Astrocyte (in vitro differentiated cells and primary cell): ENCODE measurements at regions not wholly inside any gene's neighbourhood (a gene's known extent, or its start where the extent isn't known, plus 50 kb on each side); places are given as distances from the start of the nearest gene placed in this dataset.

Experiments
- DNase-seq: peaks from one replicate; pipeline ENCODE4 v3.0.0-alpha.2; 2010; ENCODE audit warnings: low read depth
- FAIRE-seq: peaks from 2 replicates; lab custom pipeline; 2011; peaks lifted over from hg19 to GRCh38; lab: Jason Lieb, UNC
- H2AFZ ChIP-seq: 2 replicates; pipeline ENCODE4 v1.6.0; 2012; ENCODE audit warnings: low read depth, low read length, inconsistent platforms
- H3K27ac ChIP-seq: 2 replicates; pipeline ENCODE4 v1.5.1; 2011; ENCODE audit warnings: low read depth, low read length, inconsistent platforms
- H3K27me3 ChIP-seq: 2 replicates; pipeline ENCODE4 v1.6.0; 2011; ENCODE audit warnings: low read length, inconsistent platforms; ENCODE audit not compliant: insufficient read depth
- H3K36me3 ChIP-seq: 2 replicates; pipeline ENCODE4 v1.5.1; 2011; ENCODE audit warnings: low read length, inconsistent platforms; ENCODE audit not compliant: insufficient read depth
- H3K4me1 ChIP-seq: 2 replicates; pipeline ENCODE4 v1.5.1; 2011; ENCODE audit warnings: low read length, inconsistent platforms; ENCODE audit not compliant: insufficient read depth
- H3K4me2 ChIP-seq: 2 replicates; pipeline ENCODE4 v1.6.0; 2012; ENCODE audit warnings: low read length, inconsistent platforms
- H3K4me3 ChIP-seq: 2 replicates; pipeline ENCODE4 v1.5.1; 2011; ENCODE audit warnings: low read depth, mild to moderate bottlenecking, low read length, inconsistent platforms; ENCODE audit not compliant: insufficient read depth
- H3K79me2 ChIP-seq: 2 replicates; pipeline ENCODE4 v1.6.0; 2012; ENCODE audit warnings: mild to moderate bottlenecking, low read length, inconsistent platforms; ENCODE audit not compliant: insufficient read depth
- H3K9ac ChIP-seq: 2 replicates; pipeline ENCODE4 v1.6.0; 2012; ENCODE audit warnings: mild to moderate bottlenecking, low read length, inconsistent platforms
- H3K9me3 ChIP-seq: 2 replicates; pipeline ENCODE4 v1.5.1; 2012; ENCODE audit warnings: low read depth, mild to moderate bottlenecking, low read length, inconsistent platforms; ENCODE audit not compliant: insufficient read depth
- H4K20me1 ChIP-seq: 2 replicates; pipeline ENCODE4 v1.6.0; 2012; ENCODE audit warnings: low read length, inconsistent platforms; ENCODE audit not compliant: insufficient read depth
- H3K27ac Mint-ChIP-seq: one replicate; pipeline ENCODE4 v1.8.0; 2021; ENCODE audit warnings: mild to moderate bottlenecking, mixed read lengths; ENCODE audit not compliant: unreplicated experiment
- H3K27me3 Mint-ChIP-seq: one replicate; pipeline ENCODE4 v1.8.0; 2021; ENCODE audit warnings: low read depth, mixed read lengths; ENCODE audit not compliant: unreplicated experiment
- H3K36me3 Mint-ChIP-seq: one replicate; pipeline ENCODE4 v1.8.0; 2021; ENCODE audit warnings: low read depth, mixed read lengths; ENCODE audit not compliant: unreplicated experiment
- H3K4me1 Mint-ChIP-seq: one replicate; pipeline ENCODE4 v1.8.0; 2021; ENCODE audit warnings: low read depth, mixed read lengths; ENCODE audit not compliant: unreplicated experiment
- H3K4me3 Mint-ChIP-seq: one replicate; pipeline ENCODE4 v1.8.0; 2021; ENCODE audit warnings: mild to moderate bottlenecking, moderate library complexity, mixed read lengths; ENCODE audit not compliant: unreplicated experiment
- H3K9me3 Mint-ChIP-seq: one replicate; pipeline ENCODE4 v1.8.0; 2021; ENCODE audit warnings: mild to moderate bottlenecking, mixed read lengths; ENCODE audit not compliant: unreplicated experiment
- CTCF ChIP-seq: IDR thresholded peaks from 2 replicates; pipeline ENCODE4 v1.5.1; 2011; ENCODE audit warnings: low read depth, mild to moderate bottlenecking, inconsistent platforms, low read length, moderate library complexity; ENCODE audit not compliant: insufficient read depth
- EZH2 ChIP-seq: IDR thresholded peaks from 2 replicates; pipeline ENCODE4 v1.6.1; 2012; ENCODE audit warnings: mild to moderate bottlenecking, low read length, inconsistent platforms; ENCODE audit not compliant: insufficient read depth

- peaks cover 23% of the 10 kb centered on the region for H3K27me3 ChIP-seq
- no peaks in the 10 kb centered on the region for H3K9me3 ChIP-seq
- H3K27ac ChIP-seq = no peak overlapping the region
- H3K4me1 ChIP-seq = peaks cover 33% of the 10 kb centered on the region
- Mint-ChIP-seq H3K36me3 (no peaks in the 10 kb centered on the region), H3K27ac (peak overlapping the region; percentile 5), H3K9me3 (peaks cover 6% of the 10 kb centered on the region), H3K4me1 (peaks cover 47% of the 10 kb centered on the region), H3K27me3 (peaks cover 7% of the 10 kb centered on the region), H3K4me3 (no peak overlapping the region)
- TF ChIP-seq EZH2 = no peak
- no peak for TF ChIP-seq CTCF
- no peaks in the 10 kb centered on the region for H3K36me3 ChIP-seq
- H3K79me2 ChIP-seq = no peaks in the 10 kb centered on the region
- H4K20me1 ChIP-seq = no peaks in the 10 kb centered on the region
- DNase-seq (no peak), FAIRE-seq (no peak)
- H2AFZ ChIP-seq = no peak overlapping the region
- no peak overlapping the region for H3K4me2 ChIP-seq
- H3K4me3 ChIP-seq = no peak overlapping the region
- no peak overlapping the region for H3K9ac ChIP-seq
Observed at GRCh38 chr21:38987633-38988508, 182.1 kb downstream of the ETS2 start.

GRCh38 chr21:38986806-38987632 is 181.3 kb downstream of the ETS2 start:
- DNase-seq = no peak
- Histone ChIP-seq H4K20me1 (no peaks in the 10 kb centered on the region), H2AFZ (no peak overlapping the region), H3K9me3 (no peaks in the 10 kb centered on the region), H3K4me1 (peaks cover 33% of the 10 kb centered on the region), H3K36me3 (no peaks in the 10 kb centered on the region), H3K4me2 (no peak overlapping the region), H3K27ac (no peak overlapping the region), H3K9ac (no peak overlapping the region), H3K79me2 (no peaks in the 10 kb centered on the region), H3K27me3 (peaks cover 23% of the 10 kb centered on the region), H3K4me3 (no peak overlapping the region)
- Mint-ChIP-seq H3K27me3 (peaks cover 7% of the 10 kb centered on the region), H3K4me1 (peaks cover 46% of the 10 kb centered on the region), H3K9me3 (peaks cover 6% of the 10 kb centered on the region), H3K36me3 (no peaks in the 10 kb centered on the region), H3K4me3 (no peak overlapping the region), H3K27ac (peak overlapping the region; percentile 5)
- TF ChIP-seq CTCF (no peak), EZH2 (no peak)
- no peak for FAIRE-seq
